K562 (cell line): ENCODE measurements at regions not wholly inside any gene's neighbourhood (a gene's known extent, or its start where the extent isn't known, plus 50 kb on each side); places are given as distances from the start of the nearest gene placed in this dataset.
A peak's percentile ranks its signal among the peaks of the same experiment; 100 is the strongest.

Experiments used
- BCL6 ChIP-seq: fragments of 250-450 bp; sonication (Bioruptor Pico); IDR thresholded peaks from 2 replicates; pipeline ENCODE4 v1.4.0; 2020
- C11orf30 ChIP-seq: fragments of 450-650 bp; IDR thresholded peaks from 2 replicates; pipeline ENCODE4 v1.6.1; 2016; ENCODE audit warnings: low read depth, mild to moderate bottlenecking
- COPS2 ChIP-seq: fragments of 450-650 bp; conservative IDR thresholded peaks from 2 replicates; pipeline ENCODE4 v1.6.1; 2016; ENCODE audit warnings: mild to moderate bottlenecking, moderate library complexity
- DMBX1 ChIP-seq: fragments of 250-450 bp; sonication (Bioruptor Pico); IDR thresholded peaks from 2 replicates; pipeline ENCODE4 v1.8.0; 2022; ENCODE audit warnings: inconsistent platforms, mild to moderate bottlenecking, moderate library complexity, borderline replicate concordance
- DNMT1 ChIP-seq: fragments of 450-650 bp; IDR thresholded peaks from 2 replicates; pipeline ENCODE4 v1.6.1; 2016; ENCODE audit warnings: antibody characterized with exemption, mild to moderate bottlenecking
- ETS2 ChIP-seq: IDR thresholded peaks from 2 replicates; pipeline ENCODE4 v1.6.1; 2016; ENCODE audit warnings: borderline replicate concordance, missing genetic modification characterization, mild to moderate bottlenecking, moderate library complexity, missing compliant biosample characterization; ENCODE audit not compliant: poor library complexity, severe bottlenecking
- FOSL1 ChIP-seq: fragments of 200-800 bp; sonication (Bioruptor generic); conservative IDR thresholded peaks from 2 replicates; pipeline ENCODE4 v1.6.1; 2016; ENCODE audit warnings: missing genetic modification characterization, missing compliant biosample characterization
- MAFG ChIP-seq: fragments of 450-650 bp; conservative IDR thresholded peaks from 2 replicates; pipeline ENCODE4 v1.6.1; 2016; ENCODE audit warnings: missing genetic modification characterization, missing compliant biosample characterization
- NBN ChIP-seq: fragments of 450-650 bp; IDR thresholded peaks from 2 replicates; pipeline ENCODE4 v1.6.1; 2016; ENCODE audit warnings: low read depth, mild to moderate bottlenecking
- PRMT5 ChIP-seq: sonication (generic); formaldehyde crosslinking; IDR thresholded peaks from 2 replicates; pipeline ENCODE4 v1.5.0; 2020; ENCODE audit warnings: missing genetic modification reagents
- PYGO2 ChIP-seq: fragments of 450-650 bp; IDR thresholded peaks from 2 replicates; pipeline ENCODE4 v1.6.1; 2016; ENCODE audit warnings: mild to moderate bottlenecking, missing genetic modification characterization, moderate library complexity, missing compliant biosample characterization
- RFX7 ChIP-seq: fragments of 250-450 bp; sonication (Bioruptor Pico); IDR thresholded peaks from 2 replicates; pipeline ENCODE4 v1.5.1; 2021; ENCODE audit warnings: mild to moderate bottlenecking
- SIN3B ChIP-seq: fragments of 450-650 bp; IDR thresholded peaks from 2 replicates; pipeline ENCODE4 v1.6.1; 2017; ENCODE audit warnings: low read depth, mild to moderate bottlenecking, moderate library complexity
- TRIM24 ChIP-seq, 2 experiments: fragments of 450-650 bp; IDR thresholded peaks; 2 replicates each; pipeline ENCODE4 v1.6.1; 2016
- WHSC1 ChIP-seq: IDR thresholded peaks from one replicate; pipeline ENCODE4 v1.6.1; 2012; ENCODE audit warnings: low read length, control low read depth, inconsistent platforms
- ZC3H4 ChIP-seq: sonication (generic); formaldehyde crosslinking; IDR thresholded peaks from 2 replicates; pipeline ENCODE4 v1.9.0; 2021; ENCODE audit warnings: missing genetic modification reagents, borderline replicate concordance
- ZNF165 ChIP-seq: fragments of 250-450 bp; sonication (Bioruptor Pico); IDR thresholded peaks from 2 replicates; pipeline ENCODE4 v1.4.0; 2020; ENCODE audit warnings: borderline replicate concordance
- ZNF175 ChIP-seq: fragments of 200-800 bp; sonication (Bioruptor generic); IDR thresholded peaks from 2 replicates; pipeline ENCODE4 v1.6.1; 2016; ENCODE audit warnings: low read depth, mild to moderate bottlenecking, missing genetic modification characterization, missing compliant biosample characterization
- ZNF431 ChIP-seq: sonication (generic); formaldehyde crosslinking; IDR thresholded peaks from 2 replicates; pipeline ENCODE4 v1.8.0; 2022; ENCODE audit warnings: mild to moderate bottlenecking, missing genetic modification reagents
- ZNF584 ChIP-seq: fragments of 200-800 bp; sonication (Bioruptor generic); IDR thresholded peaks from 2 replicates; pipeline ENCODE4 v1.6.1; 2016; ENCODE audit warnings: low read depth, mild to moderate bottlenecking, missing genetic modification characterization, missing compliant biosample characterization
- ZNF586 ChIP-seq: fragments of 450-650 bp; formaldehyde crosslinking; conservative IDR thresholded peaks from 2 replicates; pipeline ENCODE4 v1.4.0; 2020; ENCODE audit warnings: mild to moderate bottlenecking, moderate library complexity
- TF ChIP-seq, protein P1 (sequence below): IDR thresholded peaks from 2 replicates; pipeline ENCODE4 v1.6.1; 2011; ENCODE audit warnings: borderline replicate concordance, low read depth, mild to moderate bottlenecking, moderate library complexity, low read length; ENCODE audit not compliant: insufficient read depth, poor library complexity, severe bottlenecking
- TF ChIP-seq, protein P2 (sequence below), 2 experiments: fragments of 450-650 bp in 1 of 2; sonication (generic) in 1 of 2; formaldehyde crosslinking in 1 of 2; IDR thresholded peaks in 1 of 2; conservative IDR thresholded peaks in 1 of 2; 2 replicates each; pipeline versions ENCODE4 v1.6.1 to v1.8.1; 2016 to 2023; ENCODE audit warnings: mild to moderate bottlenecking in 2 of 2, moderate library complexity in 2 of 2, inconsistent platforms in 1 of 2, missing genetic modification reagents in 1 of 2
- TF ChIP-seq, protein P3 (sequence below): sonication (generic); formaldehyde crosslinking; IDR thresholded peaks from 2 replicates; pipeline ENCODE4 v1.8.0; 2022; ENCODE audit warnings: missing genetic modification reagents, mild to moderate bottlenecking, borderline replicate concordance
- TF ChIP-seq, protein P4 (sequence below): fragments of 250-450 bp; sonication (Bioruptor Pico); IDR thresholded peaks from 2 replicates; pipeline ENCODE4 v1.8.0; 2021; ENCODE audit warnings: mild to moderate bottlenecking, moderate library complexity

DNA sequence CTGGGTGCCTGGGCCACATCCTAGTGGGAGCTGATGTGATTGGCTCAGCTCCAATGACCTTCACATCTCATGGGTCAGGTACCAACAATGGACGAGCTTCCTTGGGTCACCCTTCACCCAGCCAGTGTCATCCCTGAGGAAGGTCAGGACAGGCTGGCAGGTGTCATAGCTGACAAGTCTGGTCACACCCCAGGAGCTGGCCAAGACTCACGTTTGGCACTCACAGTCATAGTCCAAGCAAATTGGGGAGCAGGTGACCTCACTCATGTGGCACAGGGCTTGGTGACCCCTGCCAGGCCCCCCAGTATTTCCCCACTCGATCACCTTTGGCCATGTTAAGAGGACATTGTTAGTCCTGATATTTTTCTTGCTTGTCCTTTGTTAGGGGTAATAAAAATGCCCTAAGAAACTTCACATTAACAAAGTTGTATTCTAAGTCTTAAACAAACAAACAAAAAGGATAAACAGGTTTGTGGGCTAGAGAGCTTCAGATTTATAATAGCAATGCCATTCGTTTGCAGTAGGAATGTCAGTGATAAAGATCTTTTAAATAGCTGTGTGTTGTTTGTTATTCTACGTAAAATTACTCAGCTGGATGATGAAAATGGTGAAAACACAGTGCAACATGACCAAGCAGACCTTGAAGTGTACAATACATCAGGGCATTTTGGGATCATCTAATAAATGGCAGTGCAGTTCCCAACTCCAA, 79.5 kb upstream of the POMGNT2 start (continued):
- TF ChIP-seq, protein P1, sequence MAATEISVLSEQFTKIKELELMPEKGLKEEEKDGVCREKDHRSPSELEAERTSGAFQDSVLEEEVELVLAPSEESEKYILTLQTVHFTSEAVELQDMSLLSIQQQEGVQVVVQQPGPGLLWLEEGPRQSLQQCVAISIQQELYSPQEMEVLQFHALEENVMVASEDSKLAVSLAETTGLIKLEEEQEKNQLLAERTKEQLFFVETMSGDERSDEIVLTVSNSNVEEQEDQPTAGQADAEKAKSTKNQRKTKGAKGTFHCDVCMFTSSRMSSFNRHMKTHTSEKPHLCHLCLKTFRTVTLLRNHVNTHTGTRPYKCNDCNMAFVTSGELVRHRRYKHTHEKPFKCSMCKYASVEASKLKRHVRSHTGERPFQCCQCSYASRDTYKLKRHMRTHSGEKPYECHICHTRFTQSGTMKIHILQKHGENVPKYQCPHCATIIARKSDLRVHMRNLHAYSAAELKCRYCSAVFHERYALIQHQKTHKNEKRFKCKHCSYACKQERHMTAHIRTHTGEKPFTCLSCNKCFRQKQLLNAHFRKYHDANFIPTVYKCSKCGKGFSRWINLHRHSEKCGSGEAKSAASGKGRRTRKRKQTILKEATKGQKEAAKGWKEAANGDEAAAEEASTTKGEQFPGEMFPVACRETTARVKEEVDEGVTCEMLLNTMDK = no peak
- no peak for TF ChIP-seq COPS2
- TF ChIP-seq, protein P2, sequence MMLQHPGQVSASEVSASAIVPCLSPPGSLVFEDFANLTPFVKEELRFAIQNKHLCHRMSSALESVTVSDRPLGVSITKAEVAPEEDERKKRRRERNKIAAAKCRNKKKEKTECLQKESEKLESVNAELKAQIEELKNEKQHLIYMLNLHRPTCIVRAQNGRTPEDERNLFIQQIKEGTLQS (IDR thresholded peaks at IDR 0.05) = peak; percentile 60; the same call in 1 of the 2 replicates
- TF ChIP-seq, protein P2 (CRISPR knock-in tag; conservative IDR thresholded peaks at IDR 0.05) = no peak
- TF ChIP-seq ZNF431 (CRISPR knock-in tag) = no peak
- TF ChIP-seq ZNF584 (CRISPR knock-in tag) = peak; percentile 83; the same call in 1 of the 2 replicates
- TF ChIP-seq RFX7 = no peak
- no peak for TF ChIP-seq BCL6
- TF ChIP-seq DNMT1 = no peak
- TF ChIP-seq, protein P3, sequence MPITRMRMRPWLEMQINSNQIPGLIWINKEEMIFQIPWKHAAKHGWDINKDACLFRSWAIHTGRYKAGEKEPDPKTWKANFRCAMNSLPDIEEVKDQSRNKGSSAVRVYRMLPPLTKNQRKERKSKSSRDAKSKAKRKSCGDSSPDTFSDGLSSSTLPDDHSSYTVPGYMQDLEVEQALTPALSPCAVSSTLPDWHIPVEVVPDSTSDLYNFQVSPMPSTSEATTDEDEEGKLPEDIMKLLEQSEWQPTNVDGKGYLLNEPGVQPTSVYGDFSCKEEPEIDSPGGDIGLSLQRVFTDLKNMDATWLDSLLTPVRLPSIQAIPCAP (CRISPR knock-in tag) = no peak
- peak; percentile 10; the same call in 1 of the 2 replicates for TF ChIP-seq ZNF175
- TF ChIP-seq TRIM24 (IDR thresholded peaks at IDR 0.05) = peak; percentile 41 to 71; a peak in 2 of 4 replicates
- TF ChIP-seq MAFG (tag) = no peak
- TF ChIP-seq WHSC1 = no peak
- no peak for TF ChIP-seq C11orf30
- TF ChIP-seq NBN = no peak
- peak; percentile 49 for TF ChIP-seq FOSL1 (tag)
- no peak for TF ChIP-seq PYGO2 (tag)
- TF ChIP-seq ZNF165 (CRISPR knock-in tag) = no peak
- no peak for TF ChIP-seq PRMT5 (CRISPR knock-in tag)
- no peak for TF ChIP-seq ZC3H4 (CRISPR knock-in tag)
- TF ChIP-seq ETS2 (tag) = no peak
- TF ChIP-seq ZNF586 (CRISPR knock-in tag) = no peak
- TF ChIP-seq, protein P4, sequence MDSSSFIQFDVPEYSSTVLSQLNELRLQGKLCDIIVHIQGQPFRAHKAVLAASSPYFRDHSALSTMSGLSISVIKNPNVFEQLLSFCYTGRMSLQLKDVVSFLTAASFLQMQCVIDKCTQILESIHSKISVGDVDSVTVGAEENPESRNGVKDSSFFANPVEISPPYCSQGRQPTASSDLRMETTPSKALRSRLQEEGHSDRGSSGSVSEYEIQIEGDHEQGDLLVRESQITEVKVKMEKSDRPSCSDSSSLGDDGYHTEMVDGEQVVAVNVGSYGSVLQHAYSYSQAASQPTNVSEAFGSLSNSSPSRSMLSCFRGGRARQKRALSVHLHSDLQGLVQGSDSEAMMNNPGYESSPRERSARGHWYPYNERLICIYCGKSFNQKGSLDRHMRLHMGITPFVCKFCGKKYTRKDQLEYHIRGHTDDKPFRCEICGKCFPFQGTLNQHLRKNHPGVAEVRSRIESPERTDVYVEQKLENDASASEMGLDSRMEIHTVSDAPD = no peak
- no peak for TF ChIP-seq SIN3B
- TF ChIP-seq DMBX1 (CRISPR knock-in tag) = no peak
